ENCODE measurements at regions not wholly inside any gene's neighbourhood (a gene's known extent, or its start where the extent isn't known, plus 50 kb on each side); places are given as distances from the start of the nearest gene placed in this dataset.

GRCh38 chr14:46596236-46596635, 55.3 kb downstream of the RPL10L start:
- Histone ChIP-seq H3K79me2 (ENCODE audit: control insufficient read depth, low read length) (no peaks in the 10 kb centered on the region), H3K36me3 (ENCODE audit: control insufficient read depth, low read length) (no peaks in the 10 kb centered on the region), H3F3A (ENCODE audit: control insufficient read depth, insufficient read depth) (no peaks in the 10 kb centered on the region), H3K4me1 (ENCODE audit: control insufficient read depth, low read length) (no peaks in the 10 kb centered on the region), H3K9me3 (ENCODE audit: control insufficient read depth, insufficient read depth, low read length) (no peaks in the 10 kb centered on the region), H3K4me2 (ENCODE audit: low read length) (no peak overlapping the region), H4K20me1 (ENCODE audit: control insufficient read depth, insufficient read depth, low read depth, low read length) (no peaks in the 10 kb centered on the region), H3K27ac (ENCODE audit: low read depth, low read length) (no peak overlapping the region), H3K27me3 (ENCODE audit: control insufficient read depth, low read length) (no peaks in the 10 kb centered on the region), H3K4me3 (ENCODE audit: low read length) (no peak overlapping the region), H3K9me2 (replicated peaks; ENCODE audit: control insufficient read depth, low read length) (no peaks in the 10 kb centered on the region)
- TF ChIP-seq EZH2phosphoT487 (IDR thresholded peaks at IDR 0.05; ENCODE audit: borderline replicate concordance, low read length) (no peak), CTCF (IDR thresholded peaks at IDR 0.05; ENCODE audit: low read depth, low read length, poor library complexity, severe bottlenecking) (no peak)

- TF ChIP-seq CTCF (IDR thresholded peaks at IDR 0.05; ENCODE audit: low read depth, low read length, poor library complexity, severe bottlenecking) (no peak), EZH2phosphoT487 (IDR thresholded peaks at IDR 0.05; ENCODE audit: borderline replicate concordance, low read length) (no peak)
- no peaks in the 10 kb centered on the region for H4K20me1 ChIP-seq (ENCODE audit: control insufficient read depth, insufficient read depth, low read depth, low read length)
- no peaks in the 10 kb centered on the region for H3K27me3 ChIP-seq (ENCODE audit: control insufficient read depth, low read length)
- H3K4me3 ChIP-seq (ENCODE audit: low read length): no peak overlapping the region
- no peaks in the 10 kb centered on the region for H3F3A ChIP-seq (ENCODE audit: control insufficient read depth, insufficient read depth)
- no peaks in the 10 kb centered on the region for H3K9me2 ChIP-seq (replicated peaks; ENCODE audit: control insufficient read depth, low read length)
- no peaks in the 10 kb centered on the region for H3K36me3 ChIP-seq (ENCODE audit: control insufficient read depth, low read length)
- no peak overlapping the region for H3K27ac ChIP-seq (ENCODE audit: low read depth, low read length)
- no peaks in the 10 kb centered on the region for H3K9me3 ChIP-seq (ENCODE audit: control insufficient read depth, insufficient read depth, low read length)
- H3K4me2 ChIP-seq (ENCODE audit: low read length): no peak overlapping the region
- H3K4me1 ChIP-seq (ENCODE audit: control insufficient read depth, low read length): no peaks in the 10 kb centered on the region
- H3K79me2 ChIP-seq (ENCODE audit: control insufficient read depth, low read length): no peaks in the 10 kb centered on the region
Measured at GRCh38 chr14:46582826-46583225, 68.8 kb downstream of the RPL10L start.

GRCh38 chr14:46581036-46581671, 70.4 kb downstream of the RPL10L start:
- Histone ChIP-seq H3K79me2 (ENCODE audit: control insufficient read depth, low read length) (no peaks in the 10 kb centered on the region), H3K4me1 (ENCODE audit: control insufficient read depth, low read length) (no peaks in the 10 kb centered on the region), H3K4me3 (ENCODE audit: low read length) (no peak overlapping the region), H3K36me3 (ENCODE audit: control insufficient read depth, low read length) (no peaks in the 10 kb centered on the region), H3F3A (ENCODE audit: control insufficient read depth, insufficient read depth) (no peaks in the 10 kb centered on the region), H3K27ac (ENCODE audit: low read depth, low read length) (no peak overlapping the region), H3K9me2 (replicated peaks; ENCODE audit: control insufficient read depth, low read length) (no peaks in the 10 kb centered on the region), H3K27me3 (ENCODE audit: control insufficient read depth, low read length) (no peaks in the 10 kb centered on the region), H4K20me1 (ENCODE audit: control insufficient read depth, insufficient read depth, low read depth, low read length) (no peaks in the 10 kb centered on the region), H3K9me3 (ENCODE audit: control insufficient read depth, insufficient read depth, low read length) (no peaks in the 10 kb centered on the region), H3K4me2 (ENCODE audit: low read length) (no peak overlapping the region)
- TF ChIP-seq EZH2phosphoT487 (IDR thresholded peaks at IDR 0.05; ENCODE audit: borderline replicate concordance, low read length) (no peak), CTCF (IDR thresholded peaks at IDR 0.05; ENCODE audit: low read depth, low read length, poor library complexity, severe bottlenecking) (peak; percentile 73)
